AG09309 (cell line): ENCODE measurements at regions not wholly inside any gene's neighbourhood (a gene's known extent, or its start where the extent isn't known, plus 50 kb on each side); places are given as distances from the start of the nearest gene placed in this dataset.

Experiments
- DNase-seq: peaks from one replicate; pipeline ENCODE4 v3.0.0-alpha.2; 2010; ENCODE audit warnings: low read depth
- H3K4me3 ChIP-seq: 2 replicates; pipeline ENCODE4 v1.5.1; 2011; ENCODE audit warnings: mild to moderate bottlenecking, low read depth, low read length, moderate library complexity; ENCODE audit not compliant: control insufficient read depth
- CTCF ChIP-seq: IDR thresholded peaks from 2 replicates; pipeline ENCODE4 v1.5.1; 2011; ENCODE audit warnings: mild to moderate bottlenecking, low read depth, low read length, inconsistent platforms; ENCODE audit not compliant: insufficient read depth, control insufficient read depth; ENCODE audit errors: missing control alignments

DNA sequence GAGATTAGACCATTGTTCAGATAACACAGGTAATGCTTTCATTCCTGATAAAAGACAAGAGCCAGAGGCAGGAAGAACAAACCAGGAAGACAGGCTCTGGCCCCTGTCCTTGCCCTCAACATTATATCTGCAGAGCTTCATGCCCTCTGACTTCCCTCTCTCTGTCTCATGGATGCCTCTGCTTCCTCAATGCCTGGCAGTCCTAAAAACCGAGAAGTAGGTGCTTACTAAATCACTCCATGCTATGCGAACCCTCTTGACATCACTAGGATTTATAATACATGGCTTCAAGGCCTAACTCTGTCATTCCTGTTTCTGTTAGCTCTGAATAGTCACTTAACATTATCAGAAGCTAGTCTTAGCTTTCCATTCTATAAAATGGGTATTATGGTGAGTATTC lies 117.8 kb downstream of the TLR4 start:
- H3K4me3 ChIP-seq: no peak overlapping the region
- no peak for DNase-seq

DNA sequence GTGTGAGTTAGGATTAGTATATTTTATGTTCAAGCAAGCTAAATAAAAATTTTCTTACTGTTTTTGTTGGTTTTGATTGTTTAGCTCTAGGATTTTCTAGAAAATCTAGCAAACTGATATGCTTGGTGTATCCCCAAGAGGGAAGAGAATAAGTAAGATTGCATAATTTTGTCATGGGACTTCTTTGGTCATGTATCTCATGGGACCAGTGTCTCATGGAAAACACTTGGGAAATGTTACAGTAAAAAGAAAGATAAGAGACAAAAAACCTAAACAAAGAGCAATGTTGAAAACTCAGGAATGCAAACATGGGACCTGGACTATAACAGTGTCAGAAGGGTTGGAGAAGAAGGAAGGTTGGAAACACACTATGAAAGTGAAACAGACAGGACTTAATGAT lies 119.4 kb downstream of the TLR4 start:
- no peak for TF ChIP-seq CTCF
- no peak overlapping the region for H3K4me3 ChIP-seq
- no peak for DNase-seq

More for the DNA sequence above, 117.8 kb downstream of the TLR4 start:
- TF ChIP-seq CTCF: no peak

DNA sequence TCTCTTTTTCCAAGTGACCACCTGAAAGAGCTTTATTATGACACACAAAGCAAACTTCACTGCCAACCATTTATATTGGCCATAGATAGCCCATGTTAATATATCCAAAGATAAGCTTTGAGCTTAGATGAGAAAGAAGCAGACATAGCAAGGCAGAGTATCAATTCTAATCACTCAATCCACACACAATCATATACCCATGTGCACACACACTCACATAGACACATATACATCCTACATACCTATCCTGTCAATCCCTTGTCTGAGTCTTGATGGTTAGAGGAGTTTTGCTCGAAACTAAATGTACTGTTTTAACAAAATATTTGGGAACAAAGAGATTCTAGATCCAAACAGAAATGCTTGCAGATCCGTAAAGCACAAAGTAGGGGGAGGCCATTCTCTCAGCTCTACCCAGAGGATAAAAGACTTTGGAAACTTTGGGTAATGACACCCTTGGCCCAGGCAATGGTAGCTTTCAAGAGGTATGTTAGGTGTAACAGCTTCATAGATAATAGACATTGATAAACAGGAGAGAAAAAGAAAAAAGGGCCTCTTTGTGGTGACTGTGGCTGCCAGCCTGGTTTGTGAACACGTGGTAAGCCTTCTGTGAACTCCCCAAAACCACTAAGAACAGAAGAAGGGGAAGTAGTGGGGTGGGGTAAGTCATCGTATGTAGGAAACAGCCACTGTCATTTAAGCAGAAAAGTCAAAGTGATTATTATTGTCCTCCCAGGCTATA lies 121.6 kb downstream of the TLR4 start:
- no peak for TF ChIP-seq CTCF
- DNase-seq: no peak
- H3K4me3 ChIP-seq: no peak overlapping the region

- no peak for DNase-seq
- no peak overlapping the region for H3K4me3 ChIP-seq
- TF ChIP-seq CTCF: no peak
Observed at GRCh38 chr9:117826837-117827236, 122.6 kb downstream of the TLR4 start.

DNA sequence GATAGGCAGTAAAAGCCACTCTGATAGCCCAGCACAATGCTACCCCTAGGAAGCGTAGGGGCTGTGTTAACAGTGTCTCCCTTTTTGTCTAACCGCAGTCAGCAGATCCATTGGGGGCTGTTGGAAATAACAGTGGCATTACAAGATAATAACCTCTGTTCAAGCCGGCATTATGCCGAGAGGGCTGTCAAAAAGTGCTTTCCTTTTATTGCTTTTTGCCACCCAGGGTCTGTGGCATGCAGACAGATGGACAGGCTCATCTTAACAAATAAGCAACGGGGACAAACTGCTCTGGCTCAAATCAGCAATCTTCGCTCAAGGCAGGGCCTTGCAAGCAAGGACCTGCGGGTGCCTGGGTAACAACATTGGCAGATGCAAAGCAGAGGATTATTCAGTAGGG lies 123.3 kb downstream of the TLR4 start:
- H3K4me3 ChIP-seq: no peak overlapping the region
- TF ChIP-seq CTCF: no peak
- no peak for DNase-seq

DNA sequence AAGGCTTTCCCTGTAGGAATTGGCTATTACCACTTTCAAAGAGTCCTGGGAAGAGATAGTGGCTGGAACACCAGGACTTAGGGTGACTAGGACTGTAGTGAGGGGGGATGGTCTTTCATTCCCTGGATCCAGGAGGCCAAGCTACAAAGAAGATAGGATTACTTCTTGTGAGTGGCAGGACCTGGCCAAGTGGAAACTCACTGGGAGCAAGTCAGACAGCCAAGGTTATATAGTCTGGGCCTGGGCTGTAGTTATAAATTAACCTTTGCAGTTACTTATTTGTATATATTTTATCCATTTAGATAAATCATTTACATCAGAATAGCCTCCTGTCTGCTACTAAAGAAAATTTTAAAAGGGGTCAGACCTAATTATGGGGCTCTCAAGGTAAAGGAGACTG lies 124.3 kb downstream of the TLR4 start:
- no peak for TF ChIP-seq CTCF
- DNase-seq: no peak
- no peak overlapping the region for H3K4me3 ChIP-seq

DNA sequence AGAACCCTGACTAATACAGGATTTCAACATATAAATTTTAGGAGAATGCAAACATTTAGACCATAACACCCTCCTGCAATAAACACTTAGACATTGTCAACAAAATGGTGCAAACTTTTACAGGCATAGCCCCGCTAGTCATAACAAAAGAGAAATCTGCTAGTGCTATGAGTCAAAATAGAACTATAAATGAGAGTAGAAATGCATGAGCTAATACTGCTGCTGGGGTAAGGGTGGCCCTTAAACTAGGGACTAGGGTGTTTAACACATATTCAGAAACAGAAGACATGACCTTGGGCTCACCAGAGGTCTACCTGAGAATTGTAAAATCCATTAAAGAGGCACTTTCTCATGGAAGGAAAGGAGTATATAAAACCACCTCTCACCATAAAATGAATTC lies 131.6 kb downstream of the TLR4 start:
- no peak for TF ChIP-seq CTCF
- H3K4me3 ChIP-seq: no peak overlapping the region
- no peak for DNase-seq
